Stimulated activated CD4-positive, alpha-beta T cell treated with anti-CD3 and anti-CD28 coated beads, Interleukin-15, amount 100 ng/mL, for 1 hour (primary cell): ENCODE measurements at regions not wholly inside any gene's neighbourhood (a gene's known extent, or its start where the extent isn't known, plus 50 kb on each side); places are given as distances from the start of the nearest gene placed in this dataset.
"Not testable (repeated sequence)": the region's sequence is repeated elsewhere in the genome, so short reads cannot be mapped to it uniquely, and the experiment has no call there.

Source experiments
- DNase-seq, 2 donors: peaks; one replicate each; pipeline ENCODE4 v3.0.0-alpha.2; 2020; ENCODE audit warnings: low read depth in 1 of 2, low spot score in 1 of 2

DNA sequence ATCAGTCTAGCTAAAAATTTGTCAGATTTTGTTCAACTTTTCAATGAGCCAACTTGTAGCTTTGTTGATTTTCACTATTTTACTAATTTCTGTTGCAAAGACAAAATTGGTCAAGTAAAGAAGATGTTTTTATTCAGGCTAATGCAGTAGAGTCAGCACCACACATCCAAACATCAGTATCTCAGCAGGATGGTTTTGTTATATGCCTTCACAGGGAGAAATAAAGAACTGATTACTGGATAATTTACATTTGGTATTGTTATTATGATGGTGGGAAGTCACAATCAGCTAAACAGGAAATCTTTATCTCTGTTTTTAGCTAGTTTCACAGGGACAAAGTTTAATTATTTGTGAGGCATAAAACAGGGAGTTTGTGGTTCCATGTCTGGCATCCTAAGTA lies 713.4 kb downstream of the SLITRK5 start:
- no peak for DNase-seq

DNA sequence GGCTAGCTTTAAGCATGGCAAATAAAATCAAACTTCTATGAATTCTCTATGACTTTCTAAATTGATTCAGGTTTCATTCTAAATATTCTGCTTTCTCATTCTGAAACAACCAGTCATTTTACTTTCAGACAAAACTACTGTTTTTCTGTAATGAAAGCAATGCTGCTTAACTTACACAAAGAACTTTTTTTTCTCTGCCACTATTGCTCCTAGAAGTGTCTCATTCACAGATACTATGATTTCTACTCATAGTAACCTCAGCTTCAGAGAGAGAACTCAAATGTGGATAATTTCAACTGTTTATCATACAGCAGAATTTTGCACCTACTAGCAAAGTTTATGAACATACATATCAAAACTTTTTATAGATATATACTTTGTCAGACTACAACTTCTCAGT lies 724.6 kb downstream of the SLITRK5 start:
- DNase-seq = no peak

DNA sequence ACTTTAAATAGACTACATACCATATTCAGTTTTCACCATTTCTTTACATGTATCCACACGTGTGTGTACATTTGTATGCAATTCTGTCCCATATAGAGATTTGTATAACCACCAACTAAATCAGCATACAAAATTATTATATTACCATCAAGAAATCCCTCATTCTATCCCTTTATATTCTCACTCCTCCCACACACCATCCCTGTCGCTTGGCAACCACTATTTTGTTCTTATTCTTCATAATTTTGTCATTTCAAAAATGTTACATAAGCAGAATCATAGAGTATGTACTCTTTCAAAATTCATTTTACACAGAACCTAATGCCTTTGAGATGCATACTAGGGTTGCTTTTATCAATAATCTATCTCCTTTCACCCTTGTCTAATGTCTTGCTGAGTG lies 740.5 kb downstream of the SLITRK5 start:
- no peak for DNase-seq

DNA sequence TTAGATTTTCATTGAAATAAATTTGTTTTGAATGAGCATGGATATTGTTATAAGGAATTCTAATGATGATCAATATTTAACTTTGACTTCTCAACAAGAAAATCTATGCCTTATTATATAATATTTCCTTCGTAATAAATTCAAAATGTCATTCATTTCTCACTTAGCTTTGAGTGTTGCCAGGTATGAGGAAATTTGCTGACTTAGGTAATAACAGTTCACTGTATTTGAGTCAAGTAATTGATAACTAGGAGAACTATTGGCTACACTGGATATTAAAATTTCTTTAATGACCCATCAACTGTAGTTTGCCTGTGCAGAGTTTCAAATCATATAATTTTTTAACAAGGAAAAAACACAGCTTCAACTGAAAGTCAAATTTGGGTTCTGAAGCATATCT lies 746.6 kb downstream of the SLITRK5 start:
- no peak for DNase-seq

DNA sequence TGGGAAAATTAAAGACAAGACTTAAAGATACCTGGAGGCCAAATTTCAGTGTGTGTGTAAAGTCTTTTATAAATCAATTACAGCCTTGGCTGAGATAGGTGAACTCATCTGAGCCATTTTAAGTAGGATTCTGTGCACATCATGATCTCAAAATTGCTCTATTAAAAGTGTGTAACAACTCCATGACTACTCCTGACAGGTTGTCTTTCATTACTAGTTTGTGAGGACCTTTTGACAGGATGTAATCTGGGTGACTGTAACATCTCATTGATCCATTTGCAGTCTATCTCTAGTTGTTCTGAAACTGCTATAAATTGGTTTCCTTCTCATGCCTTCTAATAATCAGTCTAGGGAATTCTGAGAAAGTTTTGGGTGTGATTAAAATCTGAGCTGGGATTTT lies 753.3 kb downstream of the SLITRK5 start:
- no peak for DNase-seq

DNA sequence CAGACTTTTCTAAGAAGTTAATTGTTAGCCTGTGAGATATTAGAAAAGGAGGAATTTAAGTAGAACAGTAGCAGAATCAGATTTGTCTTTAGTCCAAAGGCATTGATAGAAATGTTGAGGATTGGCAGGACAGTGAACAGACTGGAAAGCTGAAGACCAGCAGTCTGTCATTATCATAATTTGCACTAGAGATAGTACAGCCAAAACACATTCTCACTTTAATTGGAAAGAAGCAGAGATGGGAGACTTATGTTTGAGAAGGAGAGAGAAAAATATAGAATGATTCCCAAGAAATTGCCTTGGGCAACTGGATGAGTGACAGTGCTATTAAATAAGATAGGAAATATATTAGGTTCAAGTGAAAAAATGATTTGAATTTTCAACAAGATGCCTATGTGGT lies 755.5 kb downstream of the SLITRK5 start:
- no peak for DNase-seq

DNA sequence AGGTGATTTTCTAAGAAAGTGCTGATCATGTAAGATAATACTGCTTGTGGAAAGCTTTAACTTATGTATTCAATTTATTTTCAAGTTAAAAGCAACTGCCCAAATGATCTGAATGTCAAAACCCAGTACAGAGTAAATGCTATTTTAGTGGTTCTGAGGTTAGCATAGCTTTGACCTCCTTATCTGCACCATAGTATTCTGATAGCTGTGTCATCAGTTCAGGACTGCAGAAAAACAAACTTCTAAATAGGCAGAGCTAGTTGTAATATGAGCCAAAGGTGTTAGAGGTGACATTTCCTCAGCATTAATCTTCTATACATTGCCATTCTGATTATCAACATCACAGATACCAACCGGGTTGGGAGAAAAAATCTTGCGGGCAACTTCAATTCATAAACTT lies 758.7 kb downstream of the SLITRK5 start:
- no peak for DNase-seq

DNA sequence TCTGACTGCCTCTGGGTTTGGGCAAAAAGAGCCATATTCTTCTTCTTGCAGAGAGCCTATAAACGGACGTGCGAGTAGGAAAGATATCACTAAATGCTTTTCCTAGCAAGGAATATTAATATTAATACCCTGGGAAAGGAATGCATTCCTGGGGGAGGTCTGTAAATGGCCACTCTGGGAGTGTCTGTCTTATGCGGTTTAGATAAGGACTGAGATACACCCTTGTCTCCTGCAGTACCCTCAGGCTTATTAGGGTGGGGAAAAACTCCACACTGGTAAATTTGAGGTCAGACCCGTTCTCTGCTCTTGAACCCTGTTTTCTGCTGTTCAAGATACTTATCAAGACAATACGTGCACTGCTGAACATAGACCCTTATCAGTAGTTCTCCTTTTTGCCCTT lies 763.8 kb downstream of the SLITRK5 start:
- no peak for DNase-seq

DNA sequence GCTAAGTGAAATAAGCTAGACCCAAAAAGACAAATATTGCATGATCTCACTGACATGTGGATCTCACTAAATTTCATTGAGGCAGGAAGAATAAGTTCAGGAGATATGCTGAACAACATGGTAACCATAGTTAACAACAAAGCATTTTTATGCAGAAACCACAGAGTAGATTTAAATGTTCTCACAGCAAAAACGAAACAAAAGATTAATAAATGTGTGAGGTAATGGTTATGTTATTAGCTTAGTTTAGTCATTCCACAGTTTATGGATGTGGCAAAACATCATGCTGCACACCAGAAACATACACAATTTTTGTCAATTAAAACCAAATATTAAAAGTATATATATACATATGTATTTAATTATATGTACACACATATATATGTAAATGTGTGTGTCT lies 765.8 kb downstream of the SLITRK5 start:
- no peak for DNase-seq

DNA sequence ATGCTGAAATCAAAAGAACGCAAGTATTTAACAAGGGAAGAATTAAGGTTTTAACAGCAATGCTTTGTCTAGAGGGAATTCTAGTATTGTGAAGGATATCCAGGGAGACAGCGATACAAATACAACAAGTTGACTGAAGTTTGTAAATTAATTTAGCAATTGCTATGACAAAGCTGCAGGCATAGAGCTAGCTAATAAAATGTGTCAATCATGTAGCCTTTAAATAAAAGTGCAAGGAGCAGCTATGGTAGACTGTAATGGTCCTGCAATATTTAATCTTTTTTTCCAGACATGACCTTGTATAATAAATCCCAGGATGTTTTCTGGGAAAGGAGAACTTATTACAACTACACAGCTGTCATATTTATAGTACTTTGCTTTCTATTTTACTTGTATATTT lies 779.3 kb downstream of the SLITRK5 start:
- no peak for DNase-seq

DNA sequence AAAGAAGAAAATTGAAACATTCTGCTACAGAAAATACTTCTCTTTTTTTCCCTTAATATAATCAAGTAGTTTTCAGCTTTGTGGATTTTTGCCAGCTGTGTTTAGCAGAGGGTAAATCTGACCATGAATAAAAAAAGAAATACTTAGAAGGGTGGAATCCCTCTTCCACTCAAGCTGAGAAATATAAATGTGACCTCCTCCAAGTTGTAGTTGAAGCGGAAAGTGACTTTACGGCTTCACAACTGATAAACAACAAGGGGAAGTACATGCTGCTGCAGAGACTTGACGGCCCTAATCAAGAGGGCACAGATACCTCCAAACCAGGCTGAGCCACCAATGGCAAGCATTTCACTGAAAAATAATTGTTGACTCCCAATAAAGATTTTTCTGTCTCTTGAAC lies 785.0 kb downstream of the SLITRK5 start:
- no peak for DNase-seq

DNA sequence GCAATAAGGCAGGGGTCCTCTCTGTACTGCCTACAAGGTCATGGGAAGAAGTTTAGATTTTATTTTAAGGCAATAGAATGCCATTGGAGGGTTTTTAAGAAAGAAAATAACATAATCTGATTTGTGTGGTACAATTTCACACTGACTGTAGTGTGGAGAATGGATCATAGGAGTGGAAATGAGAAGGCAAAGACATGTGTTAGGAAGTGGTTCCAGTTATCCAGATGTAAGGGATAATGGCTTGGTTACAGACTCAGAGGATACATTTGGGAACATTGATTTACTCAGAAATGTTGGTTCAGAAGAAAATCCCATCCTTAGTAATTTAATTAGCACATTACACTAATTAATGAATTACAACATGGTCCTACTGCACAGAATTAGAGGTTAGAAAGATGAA lies 788.2 kb downstream of the SLITRK5 start:
- DNase-seq = no peak

DNA sequence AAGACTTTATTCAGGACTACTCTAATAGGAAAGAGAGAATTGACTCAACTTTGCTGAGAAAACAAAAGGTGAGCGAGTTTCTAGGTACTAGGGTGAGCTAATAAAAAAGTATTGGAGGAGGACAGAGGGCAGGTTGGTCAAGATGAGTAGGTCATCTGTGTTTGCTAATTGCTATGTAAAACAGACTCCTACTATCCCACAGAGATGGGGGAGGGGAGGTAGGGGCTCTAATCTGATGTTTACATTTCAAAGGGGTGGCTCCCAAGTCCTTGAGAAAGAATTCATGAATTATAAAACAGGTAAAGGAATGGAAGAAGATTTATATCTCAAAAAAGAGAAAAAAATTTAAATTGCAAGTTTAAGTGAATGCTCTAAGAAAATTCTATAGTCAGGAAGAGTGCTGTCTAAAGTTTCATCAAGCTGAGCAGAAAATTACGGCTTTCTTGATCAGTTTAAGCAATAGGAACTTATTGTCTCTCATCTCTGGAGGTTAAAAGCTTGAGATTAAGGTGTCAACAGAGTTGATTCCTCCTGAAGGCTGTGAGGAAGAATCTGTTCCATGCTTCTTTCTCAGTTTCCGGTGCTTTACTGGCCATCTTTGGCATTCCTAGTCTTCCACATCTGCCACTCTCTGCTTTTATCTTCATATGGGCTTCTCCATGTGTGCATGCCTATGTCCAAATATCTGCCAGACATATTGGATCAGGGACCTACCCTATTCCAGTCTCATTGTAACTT lies 790.3 kb downstream of the SLITRK5 start:
- DNase-seq = no peak

DNA sequence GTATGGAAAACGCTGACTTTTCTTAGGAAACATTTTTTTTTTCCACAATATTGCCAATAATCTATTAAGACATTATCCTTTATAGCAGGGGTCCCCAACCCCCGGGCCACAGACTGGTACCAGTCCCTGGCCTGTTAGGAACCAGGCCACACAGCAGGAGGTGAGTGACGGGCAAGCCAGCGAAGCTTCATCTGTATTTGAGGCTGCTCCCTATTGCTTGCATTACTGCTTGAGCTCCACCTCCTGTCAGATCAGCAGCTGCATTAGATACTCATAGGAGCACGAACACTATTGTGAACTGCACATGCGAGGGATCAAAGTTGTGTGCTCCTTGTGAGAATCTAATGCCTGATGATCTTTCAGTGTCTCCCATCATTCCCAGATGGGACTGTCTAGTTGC lies 793.7 kb downstream of the SLITRK5 start:
- no peak for DNase-seq

DNA sequence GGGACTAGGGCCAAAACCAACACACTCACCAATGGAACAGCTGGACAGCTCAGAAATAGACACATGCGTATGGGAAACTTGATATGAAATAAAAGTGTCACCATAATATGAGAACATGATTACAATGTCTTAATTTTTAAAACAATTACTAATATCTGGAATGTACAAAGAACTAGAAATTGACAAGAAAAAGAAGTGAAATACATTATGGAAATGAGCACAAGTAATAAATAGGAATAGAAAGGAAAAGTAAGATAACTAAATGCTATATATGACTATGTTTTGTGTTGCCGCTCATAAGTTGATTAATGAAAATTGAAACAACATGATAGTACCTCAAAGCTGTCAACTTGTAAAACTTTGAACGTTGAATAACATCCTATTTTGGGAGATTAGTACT lies 801.1 kb downstream of the SLITRK5 start:
- no peak for DNase-seq

DNA sequence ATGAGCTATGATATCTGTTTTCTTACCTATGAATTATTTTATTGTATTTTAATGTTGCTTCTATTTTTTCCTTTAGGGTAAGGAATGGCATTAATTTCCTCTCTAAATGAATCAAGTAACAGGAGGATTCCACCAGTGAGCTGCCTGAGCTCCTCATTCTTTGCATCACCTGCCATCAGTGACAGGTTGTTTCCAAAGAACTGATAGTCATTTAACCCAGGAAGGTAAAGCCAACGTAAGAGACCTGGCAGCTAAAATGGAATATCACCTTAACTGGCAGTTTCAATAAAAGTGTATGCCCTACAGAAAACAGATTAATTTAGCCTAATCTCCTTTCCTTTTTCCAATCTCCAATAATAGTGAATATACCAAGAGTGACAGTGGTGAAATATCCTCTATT lies 812.0 kb downstream of the SLITRK5 start:
- no peak for DNase-seq

DNA sequence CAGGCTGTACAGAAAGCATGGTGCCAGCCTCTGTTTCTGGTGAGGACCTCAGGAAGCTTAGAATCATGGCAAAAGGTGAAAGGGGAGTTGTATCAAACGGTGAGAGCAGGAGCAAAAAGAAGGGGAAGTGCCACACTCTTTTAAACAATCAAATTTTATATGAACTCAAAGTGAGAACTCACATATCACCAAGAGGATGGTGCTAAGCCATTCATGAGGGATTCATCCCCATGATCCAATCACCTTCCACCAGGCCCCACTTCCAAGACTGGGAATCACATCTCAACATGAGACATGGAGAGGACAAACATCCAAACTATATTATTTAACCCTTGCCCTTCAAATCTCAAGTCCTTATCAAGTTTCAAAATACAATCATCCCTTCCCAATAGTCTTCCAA lies 836.7 kb downstream of the SLITRK5 start:
- DNase-seq = no peak

DNA sequence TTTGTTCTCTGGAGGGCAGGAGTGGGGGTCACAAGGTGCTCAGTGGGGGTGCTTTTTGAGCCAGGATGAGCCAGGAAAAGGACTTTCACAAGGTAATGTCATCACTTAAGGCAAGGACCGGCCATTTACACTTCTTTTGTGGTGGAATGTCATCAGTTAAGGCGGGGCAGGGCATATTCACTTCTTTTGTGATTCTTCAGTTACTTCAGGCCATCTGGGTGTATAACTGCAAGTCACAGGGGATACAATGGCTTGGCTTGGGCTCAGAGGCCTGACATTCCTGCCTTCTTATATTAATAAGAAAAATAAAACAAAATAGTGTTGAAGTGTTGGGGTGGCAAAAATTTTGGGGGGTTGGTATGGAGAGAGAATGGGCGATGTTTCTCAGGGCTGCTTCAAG lies 841.8 kb downstream of the SLITRK5 start:
- DNase-seq = not testable (repeated sequence)

DNA sequence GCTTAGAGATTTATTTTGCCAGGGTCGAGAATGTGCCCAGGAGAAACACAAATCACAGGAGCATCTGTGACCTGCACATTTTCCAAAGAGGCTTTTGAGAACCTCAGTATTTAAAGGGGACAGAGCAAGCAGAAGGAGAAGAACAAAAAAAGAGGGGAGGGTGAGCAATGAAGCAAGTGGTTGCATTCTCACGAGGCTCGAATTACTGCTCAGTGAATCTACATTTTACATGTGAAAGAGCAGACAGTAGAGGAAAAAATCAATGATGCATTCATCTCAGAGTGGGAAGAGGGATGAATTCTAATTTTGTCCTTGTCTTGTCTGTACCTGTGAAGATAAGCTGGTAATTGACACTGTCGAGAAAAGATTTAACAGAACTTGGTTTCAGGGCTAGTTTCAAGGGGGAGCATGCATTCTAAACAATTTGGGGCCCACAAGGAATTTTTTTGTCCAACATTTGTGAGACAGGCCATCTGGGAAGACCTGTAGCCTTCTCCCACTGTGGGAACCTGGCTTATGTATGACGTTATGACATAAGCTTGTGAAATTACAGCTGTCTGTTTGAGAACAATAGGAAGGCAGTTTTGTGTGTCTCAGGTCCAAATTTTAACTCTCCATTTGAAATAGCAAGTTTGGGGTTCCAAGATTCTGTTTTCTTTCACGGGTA lies 855.1 kb downstream of the SLITRK5 start:
- DNase-seq = no peak

DNA sequence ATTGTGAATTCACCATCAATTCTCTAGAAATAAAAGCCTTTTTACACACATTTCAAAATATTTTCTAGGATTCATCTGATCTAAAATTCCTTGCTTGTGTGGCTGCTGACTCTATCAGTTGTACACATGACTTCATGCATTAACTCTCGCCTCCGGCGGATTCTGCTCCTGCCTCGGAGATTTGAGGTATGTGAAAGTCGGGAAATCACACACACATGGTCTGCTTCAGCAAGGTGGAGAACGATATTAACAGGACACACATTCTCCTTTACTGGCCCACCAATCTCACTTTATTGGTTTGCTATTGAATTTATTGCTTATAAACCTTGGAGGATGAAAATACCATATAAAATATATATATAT lies 855.7 kb downstream of the SLITRK5 start:
- no peak for DNase-seq

DNA sequence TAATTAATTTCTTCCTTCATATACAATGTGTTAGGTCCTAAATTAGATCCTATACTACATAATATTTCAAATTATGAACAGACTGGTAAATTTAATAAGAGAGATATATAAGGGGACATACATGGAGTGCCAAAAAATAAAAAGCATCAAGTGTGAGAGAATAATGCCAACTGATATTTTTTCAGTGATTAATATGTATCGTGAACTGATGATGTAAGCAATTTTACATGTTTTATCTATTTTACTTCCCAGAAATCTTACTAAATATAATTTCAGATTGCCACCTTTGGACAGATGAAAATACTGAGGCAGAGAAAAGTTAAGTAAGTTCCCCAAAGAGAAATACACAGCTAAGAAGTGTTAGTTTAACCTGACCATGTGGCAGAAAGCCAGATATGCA lies 870.8 kb downstream of the SLITRK5 start:
- no peak for DNase-seq

DNA sequence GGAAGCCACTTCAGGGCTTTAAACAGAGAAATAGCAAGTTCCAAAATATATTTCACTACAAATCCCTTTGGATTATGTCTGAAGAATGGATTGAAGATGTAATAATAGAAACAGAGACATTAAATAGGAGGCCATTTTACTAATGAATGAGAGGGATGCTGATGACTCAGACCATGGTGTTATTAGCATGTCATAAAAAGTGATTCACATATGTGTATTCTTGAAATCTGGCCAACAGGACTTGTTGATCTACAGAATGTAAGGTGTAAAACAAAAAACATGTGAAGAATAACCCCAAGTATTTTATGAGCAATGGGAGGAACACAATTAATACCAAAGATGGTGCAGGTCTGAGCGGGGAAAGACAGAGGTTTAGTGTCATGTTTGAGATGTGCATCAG lies 873.7 kb downstream of the SLITRK5 start:
- no peak for DNase-seq

DNA sequence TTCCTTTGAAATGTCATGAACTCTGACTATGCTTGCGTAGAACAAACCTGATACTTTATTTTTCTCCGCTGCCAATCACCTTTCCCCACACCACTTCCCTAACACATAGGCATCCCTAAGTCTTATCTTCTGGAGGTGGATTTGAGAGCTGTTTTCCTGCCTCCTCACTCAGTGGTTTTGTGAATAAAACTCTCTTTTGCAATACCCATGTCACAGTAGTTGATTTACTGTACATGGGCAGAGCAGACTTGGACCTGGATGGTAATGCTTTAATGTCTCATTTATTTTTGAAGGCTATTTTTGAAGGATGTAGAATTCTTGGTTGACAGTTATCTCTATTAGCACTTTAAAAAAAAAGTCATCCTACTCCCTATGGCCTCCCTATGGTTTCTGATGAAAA lies 881.8 kb downstream of the SLITRK5 start:
- no peak for DNase-seq
